Adrenal gland (tissue), 9 donors: ENCODE measurements at regions not wholly inside any gene's neighbourhood (a gene's known extent, or its start where the extent isn't known, plus 50 kb on each side); places are given as distances from the start of the nearest gene placed in this dataset.

Source experiments
- DNase-seq, 7 donors: peaks; one replicate each; pipeline ENCODE4 v3.0.0-alpha.2; 2019 to 2020
- H3K27ac ChIP-seq, 5 donors: fragments of 200-600 bp; sonication (generic) in 4 of 5; 1 replicate in 3 of 5; 2 replicates in 2 of 5; pipeline versions ENCODE4 v1.5.1 to v1.8.0; 2016 to 2020; ENCODE audit warnings: mild to moderate bottlenecking in 1 of 5
- H3K27me3 ChIP-seq: fragments of 200-600 bp; 2 replicates; pipeline ENCODE4 v1.8.0; 2021
- H3K36me3 ChIP-seq, 2 donors: fragments of 200-600 bp; replicated peaks in 1 of 2; 1 replicate in 1 of 2; 2 replicates in 1 of 2; pipeline versions ENCODE4 v1.5.1 to v1.8.0; 2018 to 2022
- H3K4me1 ChIP-seq, 2 donors: fragments of 200-600 bp; replicated peaks in 1 of 2; 1 replicate in 1 of 2; 2 replicates in 1 of 2; pipeline versions ENCODE4 v1.5.1 to v1.8.0; 2018 to 2021
- H3K4me3 ChIP-seq, 4 donors: fragments of 200-600 bp; sonication (generic) in 3 of 4; one replicate each; pipeline ENCODE4 v1.5.1; 2016 to 2018
- H3K9me3 ChIP-seq, 3 donors: fragments of 200-600 bp; sonication (generic) in 1 of 3; replicated peaks in 1 of 3; 1 replicate in 2 of 3; 2 replicates in 1 of 3; pipeline versions ENCODE4 v1.5.1 to v1.8.0; 2016 to 2021
- POLR2A ChIP-seq, 2 donors: fragments of 450-650 bp; IDR thresholded peaks; one replicate each; pipeline ENCODE4 v1.6.1; 2017; ENCODE audit warnings: antibody characterized with exemption in 2 of 2, mild to moderate bottlenecking in 2 of 2, moderate library complexity in 1 of 2
- WGBS, 4 donors: extraction: QIAGEN DNeasy Blood & Tissue Kit in 2 of 4; methylation state at CpG; one replicate each; pipeline versions ENCODE4 v1.1.5 to v1.1.7; 2013 to 2017; 5-methylcytosine and 5-hydroxymethylcytosine counted together
- intact Hi-C, 2 donors: fragments of 100-400 bp; cut with DNase I; formaldehyde crosslinking; loops; one replicate each; pipeline versions ENCODE4 v1.14.1 to v1.15.0; 2022 to 2023
- TF ChIP-seq, protein P1 (sequence below), 6 experiments: fragments of 450-650 bp in 4 of 6; fragments of 200-600 bp in 2 of 6; sonication (generic) in 1 of 6; IDR thresholded peaks; 1 replicate in 5 of 6; 2 replicates in 1 of 6; pipeline versions ENCODE4 v1.5.1 to v1.8.0; 2016 to 2021; ENCODE audit warnings: antibody characterized with exemption in 6 of 6, mild to moderate bottlenecking in 2 of 6, moderate library complexity in 1 of 6
- donor health status: healthy with polysubstance abuse.
- donor health status: Bipolar disorder and iron deficiency.
- donor health status: DM: yes; HTN: yes; CAD: no.
- donor health status: DM: no; HTN: no; CAD: no.
- donor health status: DM: no; HTN: no; CAD: no.

GRCh38 chr17:15048381-15048780 lies 216.7 kb downstream of the PMP22 start:
- no peak for TF ChIP-seq POLR2A (IDR thresholded peaks at IDR 0.05)
- TF ChIP-seq, protein P1, sequence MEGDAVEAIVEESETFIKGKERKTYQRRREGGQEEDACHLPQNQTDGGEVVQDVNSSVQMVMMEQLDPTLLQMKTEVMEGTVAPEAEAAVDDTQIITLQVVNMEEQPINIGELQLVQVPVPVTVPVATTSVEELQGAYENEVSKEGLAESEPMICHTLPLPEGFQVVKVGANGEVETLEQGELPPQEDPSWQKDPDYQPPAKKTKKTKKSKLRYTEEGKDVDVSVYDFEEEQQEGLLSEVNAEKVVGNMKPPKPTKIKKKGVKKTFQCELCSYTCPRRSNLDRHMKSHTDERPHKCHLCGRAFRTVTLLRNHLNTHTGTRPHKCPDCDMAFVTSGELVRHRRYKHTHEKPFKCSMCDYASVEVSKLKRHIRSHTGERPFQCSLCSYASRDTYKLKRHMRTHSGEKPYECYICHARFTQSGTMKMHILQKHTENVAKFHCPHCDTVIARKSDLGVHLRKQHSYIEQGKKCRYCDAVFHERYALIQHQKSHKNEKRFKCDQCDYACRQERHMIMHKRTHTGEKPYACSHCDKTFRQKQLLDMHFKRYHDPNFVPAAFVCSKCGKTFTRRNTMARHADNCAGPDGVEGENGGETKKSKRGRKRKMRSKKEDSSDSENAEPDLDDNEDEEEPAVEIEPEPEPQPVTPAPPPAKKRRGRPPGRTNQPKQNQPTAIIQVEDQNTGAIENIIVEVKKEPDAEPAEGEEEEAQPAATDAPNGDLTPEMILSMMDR (IDR thresholded peaks at IDR 0.05), result no peak
- Histone ChIP-seq H3K4me3 (no peak overlapping the region), H3K27me3 (no peaks in the 10 kb centered on the region), H3K27ac (no peak overlapping the region), H3K9me3 (no peaks in the 10 kb centered on the region), H3K4me1 (no peaks in the 10 kb centered on the region), H3K36me3 (no peaks in the 10 kb centered on the region)
- intact Hi-C loops, result no loop called here
- no peak for DNase-seq
- WGBS, 4 donors, result 31 to 56% (median 39%) methylated on average over 2 of the region's 2 CpGs

DNA sequence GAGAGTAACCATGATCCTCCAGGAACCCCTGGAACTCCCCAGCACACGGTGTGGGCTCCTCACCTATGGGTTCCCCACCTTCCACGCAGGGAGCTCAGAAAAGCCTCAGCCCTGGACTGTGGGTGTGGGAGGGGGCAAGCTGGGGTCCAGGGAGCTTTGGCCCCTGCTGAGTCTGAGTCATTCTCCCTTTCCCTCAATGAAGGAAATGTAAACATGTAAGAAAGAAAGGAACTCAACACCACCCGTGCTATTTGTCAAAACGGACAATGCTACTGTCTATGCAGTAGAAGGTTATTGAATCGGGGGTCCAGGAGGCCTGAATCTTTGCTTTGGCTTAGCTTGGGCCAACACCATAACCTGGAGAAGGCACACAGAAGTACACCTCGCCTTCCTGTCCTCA lies 222.8 kb downstream of the PMP22 start:
- Histone ChIP-seq H3K36me3 (no peaks in the 10 kb centered on the region), H3K4me1 (no peaks in the 10 kb centered on the region), H3K4me3 (no peak overlapping the region), H3K9me3 (no peaks in the 10 kb centered on the region), H3K27me3 (no peaks in the 10 kb centered on the region), H3K27ac (no peak overlapping the region)
- 64 to 73% (median 69%) methylated on average over 5 to 6 of the region's 6 CpGs for WGBS, 4 donors
- DNase-seq, result no peak
- intact Hi-C loops, result no loop called here
- TF ChIP-seq, protein P1 (IDR thresholded peaks at IDR 0.05), result no peak
- TF ChIP-seq POLR2A (IDR thresholded peaks at IDR 0.05), result no peak

- H3K4me3 ChIP-seq, result no peak overlapping the region
- H3K36me3 ChIP-seq, result no peaks in the 10 kb centered on the region
- H3K4me1 ChIP-seq, result no peaks in the 10 kb centered on the region
- intact Hi-C loops, result no loop called here
- H3K9me3 ChIP-seq, result no peaks in the 10 kb centered on the region
- TF ChIP-seq, protein P1 (IDR thresholded peaks at IDR 0.05), result no peak
- no peak for TF ChIP-seq POLR2A (IDR thresholded peaks at IDR 0.05)
- no peak overlapping the region for H3K27ac ChIP-seq
- WGBS, 4 donors, result 77 to 92% (median 84%) methylated on average over 1 of the region's 1 CpG
- H3K27me3 ChIP-seq, result no peaks in the 10 kb centered on the region
- no peak for DNase-seq
Observed at GRCh38 chr17:15039366-15039765, 225.8 kb downstream of the PMP22 start.

- H3K9me3 ChIP-seq, result no peaks in the 10 kb centered on the region
- no peak overlapping the region for H3K27ac ChIP-seq
- TF ChIP-seq, protein P1 (IDR thresholded peaks at IDR 0.05), result no peak
- no peaks in the 10 kb centered on the region for H3K4me1 ChIP-seq
- H3K36me3 ChIP-seq, result no peaks in the 10 kb centered on the region
- intact Hi-C loops, result no loop called here
- 18 to 70% (median 65%) methylated on average over 1 to 5 of the region's 5 CpGs for WGBS, 4 donors
- no peak for DNase-seq
- no peak overlapping the region for H3K4me3 ChIP-seq
- no peaks in the 10 kb centered on the region for H3K27me3 ChIP-seq
Observed at GRCh38 chr17:15038656-15039055, 226.5 kb downstream of the PMP22 start.
